Colonic mucosa (tissue), 4 donors: ENCODE measurements at regions not wholly inside any gene's neighbourhood (a gene's known extent, or its start where the extent isn't known, plus 50 kb on each side); places are given as distances from the start of the nearest gene placed in this dataset.

ENCODE experiments used
- DNase-seq: peaks from one replicate; pipeline ENCODE4 v3.0.0-alpha.2; 2020
- H3K27ac ChIP-seq: fragments of 200-600 bp; one replicate; pipeline ENCODE4 v1.8.0; 2021
- H3K27me3 ChIP-seq: fragments of 200-600 bp; one replicate; pipeline ENCODE4 v1.8.0; 2021
- H3K36me3 ChIP-seq: fragments of 200-600 bp; one replicate; pipeline ENCODE4 v1.8.0; 2021
- H3K4me1 ChIP-seq: fragments of 200-600 bp; one replicate; pipeline ENCODE4 v1.8.0; 2021; ENCODE audit warnings: mild to moderate bottlenecking
- H3K4me3 ChIP-seq: fragments of 200-600 bp; one replicate; pipeline ENCODE4 v1.8.0; 2021
- H3K9ac ChIP-seq, 2 donors: one replicate each; pipeline ENCODE4 v1.7.0; 2013; ENCODE audit warnings: control low read depth in 2 of 2, low read depth in 2 of 2, low read length in 2 of 2
- H3K9me3 ChIP-seq: fragments of 200-600 bp; one replicate; pipeline ENCODE4 v1.8.0; 2021
- intact Hi-C: fragments of 100-400 bp; cut with DNase I; formaldehyde crosslinking; loops from one replicate; pipeline ENCODE4 v1.14.1; 2022
- TF ChIP-seq, protein P1 (sequence below): fragments of 200-600 bp; IDR thresholded peaks from one replicate; pipeline ENCODE4 v1.8.0; 2022; ENCODE audit warnings: antibody characterized with exemption, mild to moderate bottlenecking
- donor health status: healthy.
- donor health status: DM: no; HTN: no; CAD: no.
- donor health status: DM: no; HTN: no; CAD: no.

DNA sequence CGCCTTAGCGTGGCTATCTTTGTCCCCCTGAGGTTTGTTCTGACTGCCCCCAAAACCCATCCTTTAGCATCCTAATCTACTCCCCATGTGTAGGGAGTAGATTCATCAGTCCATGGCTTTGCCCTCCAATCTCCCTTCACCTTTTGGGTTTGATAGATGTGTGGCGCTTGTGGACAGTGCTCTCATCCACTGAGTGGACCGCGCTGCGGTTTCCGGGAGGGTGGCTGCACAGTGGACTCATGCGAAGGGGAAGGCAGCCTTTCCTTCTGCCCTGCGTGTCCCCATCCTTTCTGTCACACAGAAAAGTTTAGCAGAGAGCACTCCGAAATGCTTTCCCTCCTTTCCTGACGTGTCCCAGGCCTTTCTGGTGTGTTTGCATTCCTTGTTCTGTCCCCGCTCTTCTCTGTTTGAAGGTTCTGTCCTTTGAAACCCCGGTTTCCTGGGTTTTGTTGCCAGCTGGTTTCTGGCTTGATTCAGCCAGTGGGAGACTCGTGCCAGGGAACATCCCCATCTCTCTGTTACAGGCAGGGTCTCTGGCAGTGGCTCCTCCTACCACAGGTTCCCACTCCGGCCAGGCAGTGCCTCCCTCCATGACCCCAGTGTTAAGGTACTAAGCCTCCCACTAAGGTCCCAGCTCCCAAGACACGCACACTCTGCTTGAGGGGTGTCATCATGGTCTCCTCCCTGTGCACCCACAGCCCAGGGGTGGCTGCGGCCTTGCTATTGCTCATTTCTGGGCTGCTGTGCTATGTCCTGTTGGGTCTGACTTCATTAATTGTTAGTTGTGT is 547.7 kb upstream of the DPP6 start:
- no peak overlapping the region for H3K27ac ChIP-seq
- intact Hi-C loops: no loop called here
- no peak for DNase-seq
- H3K9me3 ChIP-seq: no peaks in the 10 kb centered on the region
- no peaks in the 10 kb centered on the region for H3K36me3 ChIP-seq
- no peaks in the 10 kb centered on the region for H3K27me3 ChIP-seq
- H3K9ac ChIP-seq: no peak overlapping the region
- TF ChIP-seq, protein P1, sequence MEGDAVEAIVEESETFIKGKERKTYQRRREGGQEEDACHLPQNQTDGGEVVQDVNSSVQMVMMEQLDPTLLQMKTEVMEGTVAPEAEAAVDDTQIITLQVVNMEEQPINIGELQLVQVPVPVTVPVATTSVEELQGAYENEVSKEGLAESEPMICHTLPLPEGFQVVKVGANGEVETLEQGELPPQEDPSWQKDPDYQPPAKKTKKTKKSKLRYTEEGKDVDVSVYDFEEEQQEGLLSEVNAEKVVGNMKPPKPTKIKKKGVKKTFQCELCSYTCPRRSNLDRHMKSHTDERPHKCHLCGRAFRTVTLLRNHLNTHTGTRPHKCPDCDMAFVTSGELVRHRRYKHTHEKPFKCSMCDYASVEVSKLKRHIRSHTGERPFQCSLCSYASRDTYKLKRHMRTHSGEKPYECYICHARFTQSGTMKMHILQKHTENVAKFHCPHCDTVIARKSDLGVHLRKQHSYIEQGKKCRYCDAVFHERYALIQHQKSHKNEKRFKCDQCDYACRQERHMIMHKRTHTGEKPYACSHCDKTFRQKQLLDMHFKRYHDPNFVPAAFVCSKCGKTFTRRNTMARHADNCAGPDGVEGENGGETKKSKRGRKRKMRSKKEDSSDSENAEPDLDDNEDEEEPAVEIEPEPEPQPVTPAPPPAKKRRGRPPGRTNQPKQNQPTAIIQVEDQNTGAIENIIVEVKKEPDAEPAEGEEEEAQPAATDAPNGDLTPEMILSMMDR: no peak
- no peaks in the 10 kb centered on the region for H3K4me1 ChIP-seq
- H3K4me3 ChIP-seq: no peak overlapping the region

DNA sequence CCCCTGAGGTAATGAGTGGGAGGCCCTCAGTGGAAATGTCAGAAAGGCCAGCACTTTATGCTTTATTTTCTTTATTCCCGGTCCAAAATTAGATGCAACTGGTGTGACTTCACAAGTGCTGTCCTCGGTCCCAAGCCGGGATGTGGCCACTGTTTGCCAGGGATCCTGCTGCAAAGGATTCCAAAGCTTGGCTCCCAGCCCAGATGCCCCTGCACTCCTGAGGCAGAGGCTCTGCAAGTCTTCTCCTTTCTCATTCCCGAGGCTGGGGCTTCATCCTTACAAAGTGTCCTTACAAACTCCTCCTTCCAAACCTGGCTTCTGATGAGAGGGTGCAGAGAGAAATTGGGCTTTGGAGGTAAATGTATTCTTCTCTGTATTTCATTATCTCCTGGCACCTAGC is 544.3 kb upstream of the DPP6 start:
- intact Hi-C loops: no loop called here
- TF ChIP-seq, protein P1: no peak
- no peak overlapping the region for H3K27ac ChIP-seq

DNA sequence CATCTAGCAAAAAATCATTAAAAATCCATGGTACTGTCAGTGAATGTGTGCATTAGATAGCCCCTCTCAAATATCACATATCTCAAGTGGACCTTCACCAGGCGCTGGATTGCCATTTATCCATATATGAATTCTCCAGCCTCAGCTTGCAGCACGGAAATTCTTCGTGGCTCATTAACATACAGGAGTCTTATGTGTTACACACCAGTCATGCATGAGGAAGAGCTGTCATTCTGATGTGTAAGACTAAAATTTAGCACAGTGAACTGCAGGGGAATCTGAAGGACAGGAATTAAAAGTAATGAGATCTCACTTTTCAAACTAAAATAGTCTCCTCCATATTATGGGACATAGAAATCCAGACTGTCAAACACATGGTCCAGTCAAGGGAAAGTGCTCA is 542.4 kb upstream of the DPP6 start:
- Histone ChIP-seq H3K27ac (no peak overlapping the region), H3K4me1 (no peaks in the 10 kb centered on the region), H3K36me3 (no peaks in the 10 kb centered on the region), H3K9me3 (no peaks in the 10 kb centered on the region), H3K9ac (no peak overlapping the region), H3K27me3 (no peaks in the 10 kb centered on the region), H3K4me3 (no peak overlapping the region)
- no peak for DNase-seq
- intact Hi-C loops: no loop called here
- TF ChIP-seq, protein P1: no peak

More for the DNA sequence above, 544.3 kb upstream of the DPP6 start:
- Histone ChIP-seq H3K4me3 (no peak overlapping the region), H3K36me3 (no peaks in the 10 kb centered on the region), H3K9ac (no peak overlapping the region), H3K27me3 (no peaks in the 10 kb centered on the region), H3K4me1 (no peaks in the 10 kb centered on the region), H3K9me3 (no peaks in the 10 kb centered on the region)
- no peak for DNase-seq

DNA sequence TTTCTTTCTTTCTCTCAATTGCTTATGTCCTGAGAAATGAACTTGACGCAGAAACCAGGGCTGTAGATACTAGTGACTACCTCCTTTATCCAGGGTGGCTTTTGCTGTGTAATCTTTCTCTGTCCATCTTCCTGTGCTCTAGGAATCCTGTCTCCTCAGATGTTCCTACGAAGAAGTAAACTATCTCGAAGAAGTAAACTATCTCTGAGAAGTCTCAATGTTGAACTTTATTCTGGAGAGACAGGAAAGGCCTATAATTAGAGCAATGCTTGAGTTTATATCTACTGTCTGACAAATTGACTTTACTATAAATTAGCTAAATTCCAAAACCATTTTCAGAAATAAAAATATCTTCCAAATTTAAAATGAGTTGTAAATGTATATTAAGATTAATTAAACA is 541.5 kb upstream of the DPP6 start:
- intact Hi-C loops: no loop called here
- Histone ChIP-seq H3K9me3 (no peaks in the 10 kb centered on the region), H3K9ac (no peak overlapping the region), H3K27me3 (no peaks in the 10 kb centered on the region), H3K36me3 (no peaks in the 10 kb centered on the region), H3K4me1 (no peaks in the 10 kb centered on the region), H3K27ac (no peak overlapping the region), H3K4me3 (no peak overlapping the region)
- TF ChIP-seq, protein P1: no peak
- no peak for DNase-seq

DNA sequence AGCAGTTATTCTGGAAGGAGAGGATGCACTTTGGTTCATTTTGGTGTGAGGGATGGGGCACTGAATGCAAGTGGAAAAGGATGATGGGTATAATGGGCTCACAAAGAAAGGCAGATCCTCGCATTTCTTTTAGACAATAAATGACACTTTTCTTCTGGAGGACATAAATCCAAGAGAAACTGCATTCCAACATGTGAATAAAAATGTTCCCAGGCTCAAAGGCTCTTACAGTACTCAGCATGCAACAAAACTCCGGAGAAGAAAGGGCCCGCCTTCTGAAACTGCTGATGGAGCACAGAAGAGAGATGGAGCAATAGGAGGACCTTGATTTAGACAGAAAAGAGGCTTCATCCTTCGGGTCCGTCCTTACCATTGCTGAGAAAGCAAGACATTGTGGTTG is 538.2 kb upstream of the DPP6 start:
- Histone ChIP-seq H3K27me3 (no peaks in the 10 kb centered on the region), H3K36me3 (no peaks in the 10 kb centered on the region), H3K27ac (no peak overlapping the region), H3K9ac (no peak overlapping the region), H3K4me1 (no peaks in the 10 kb centered on the region), H3K9me3 (no peaks in the 10 kb centered on the region), H3K4me3 (no peak overlapping the region)
- intact Hi-C loops: no loop called here
- no peak for DNase-seq
- TF ChIP-seq, protein P1: no peak
